HK-2 (cell line): ENCODE measurements at regions not wholly inside any gene's neighbourhood (a gene's known extent, or its start where the extent isn't known, plus 50 kb on each side); places are given as distances from the start of the nearest gene placed in this dataset.

Source experiments
- DNase-seq: peaks from one replicate; pipeline ENCODE4 v3.0.0-alpha.2; 2018; ENCODE audit not compliant: unreplicated experiment

GRCh38 chr14:65934070-65934435 is 521.5 kb downstream of the FUT8 start:
- no peak for DNase-seq

GRCh38 chr14:65936342-65936975 is 523.9 kb downstream of the FUT8 start:
- no peak for DNase-seq

DNA sequence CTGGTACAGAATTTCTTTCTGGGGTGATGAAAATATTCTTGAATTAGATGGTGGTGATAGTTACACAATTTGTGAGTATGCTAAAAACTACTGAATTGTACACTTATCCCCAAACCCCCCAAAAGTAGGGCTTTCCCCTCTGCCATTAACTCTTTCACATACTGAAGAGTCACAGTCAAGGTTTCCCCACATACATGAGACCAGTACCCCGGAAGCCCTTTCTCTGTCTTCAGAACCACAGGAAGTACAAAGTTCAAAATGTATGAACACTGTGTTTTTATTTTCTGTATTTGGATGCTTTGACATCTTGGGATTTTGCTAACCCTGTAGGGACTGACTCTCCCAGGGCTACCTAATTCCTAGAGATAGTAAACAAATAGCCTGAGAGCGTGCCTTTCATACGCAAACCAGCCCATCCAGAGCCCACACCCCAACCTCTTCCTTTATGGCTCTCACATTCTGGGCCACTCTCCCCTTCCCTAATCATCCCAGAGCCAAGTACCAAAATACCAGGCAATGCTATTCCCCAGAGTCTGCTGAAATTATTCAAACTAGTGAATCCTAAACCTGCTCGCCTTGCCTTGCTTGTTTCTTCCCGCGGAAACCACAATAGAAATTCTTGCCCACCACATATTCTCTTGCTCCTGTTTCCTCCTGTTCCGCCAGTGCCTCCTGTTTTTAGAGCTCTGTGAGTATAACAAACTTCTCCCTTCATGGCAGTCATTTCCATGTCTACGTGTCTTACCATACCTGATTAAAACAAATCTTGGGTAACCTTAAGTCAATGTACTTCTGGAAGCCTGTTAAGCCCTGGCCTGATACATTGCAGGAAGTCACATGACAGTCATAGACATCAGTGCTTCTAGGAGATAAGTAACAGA is 524.8 kb downstream of the FUT8 start:
- no peak for DNase-seq

- DNase-seq: no peak
These were observed 525.4 kb downstream of the FUT8 start for GRCh38 chr14:65937960-65938316.

DNA sequence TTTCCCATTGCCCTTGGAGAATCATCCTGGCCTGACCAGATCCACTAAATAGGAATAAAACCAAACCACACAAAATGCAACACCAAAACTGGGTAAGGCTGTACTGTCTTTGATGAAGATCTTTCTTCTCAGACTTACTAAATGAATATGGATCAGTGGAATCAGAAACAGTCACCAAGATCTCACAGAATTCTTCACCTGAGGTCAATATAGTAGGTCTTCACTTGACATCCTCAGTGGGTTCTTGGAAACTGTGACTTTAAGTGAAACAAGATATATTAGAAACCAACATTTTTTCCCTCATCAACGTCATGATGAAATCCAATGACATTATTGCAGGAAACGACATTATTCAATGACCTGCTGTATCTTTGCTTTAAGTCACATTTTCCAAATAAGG is 526.2 kb downstream of the FUT8 start:
- no peak for DNase-seq

DNA sequence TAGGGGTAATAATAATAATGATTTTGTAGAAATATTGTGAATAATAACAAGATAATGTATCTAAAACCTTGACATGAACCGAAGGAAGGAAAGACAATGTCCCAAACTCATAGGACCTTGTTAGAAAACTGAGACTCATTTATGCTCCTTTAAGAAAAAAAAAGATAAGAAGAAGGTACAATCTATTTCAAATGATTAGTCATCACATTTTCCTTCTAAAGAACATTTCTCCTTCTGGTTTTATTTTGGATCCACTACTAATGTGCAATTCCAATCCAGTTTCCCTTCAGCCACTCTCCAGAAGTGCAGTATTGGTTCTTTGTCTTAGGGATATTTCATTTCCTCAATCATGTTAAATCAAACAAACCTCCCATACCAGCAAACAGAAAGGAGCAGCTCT is 526.7 kb downstream of the FUT8 start:
- DNase-seq: no peak

DNA sequence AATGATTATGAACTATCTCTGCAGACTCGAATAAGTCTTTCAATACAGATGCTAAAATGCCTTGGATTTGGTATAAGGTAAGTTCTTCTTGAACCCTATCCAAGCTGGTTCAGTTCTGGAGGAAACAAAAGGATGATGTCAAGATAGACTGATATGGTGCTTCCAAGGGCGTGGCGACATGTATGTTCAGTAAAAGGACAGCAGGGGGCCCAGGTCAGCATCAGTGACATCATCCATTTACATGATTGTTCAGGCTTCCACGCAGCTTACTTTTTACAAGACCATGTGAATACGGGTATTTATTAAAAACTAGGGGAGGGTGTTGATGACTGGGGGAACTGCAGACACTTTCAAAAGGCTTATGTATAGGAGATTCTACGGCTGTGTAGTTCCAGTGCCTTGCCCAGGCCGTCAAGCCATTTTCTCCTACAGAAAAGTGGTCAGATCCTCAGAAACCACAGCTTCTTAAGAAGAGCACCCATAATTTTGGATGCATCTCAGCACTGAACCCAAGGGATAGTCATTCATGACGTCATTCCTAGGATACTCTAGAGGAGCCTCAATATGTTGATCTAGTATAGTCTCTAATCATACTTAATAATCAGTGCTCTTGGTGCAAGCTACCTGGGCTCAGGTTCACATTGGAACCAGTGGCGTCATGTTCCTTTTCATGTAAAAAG is 527.7 kb downstream of the FUT8 start:
- no peak for DNase-seq

DNA sequence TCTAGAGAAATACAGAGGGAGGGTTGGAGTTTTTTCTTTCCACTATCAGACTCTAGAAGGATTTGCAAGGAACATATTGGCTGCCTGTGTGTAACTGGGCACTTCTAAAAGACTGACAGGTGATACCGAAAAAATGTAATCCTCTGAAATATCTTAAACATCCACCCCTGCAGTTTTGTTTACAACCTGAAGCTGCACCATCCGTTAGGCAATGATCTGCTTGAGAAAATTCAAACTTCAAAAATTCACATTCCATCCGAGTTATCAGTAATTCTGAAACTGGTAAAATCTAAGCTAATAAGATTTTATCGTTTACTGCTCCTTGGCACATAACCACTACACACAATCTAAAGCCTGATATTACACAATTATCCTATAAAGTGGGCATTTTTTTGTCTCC is 528.6 kb downstream of the FUT8 start:
- no peak for DNase-seq

- no peak for DNase-seq
These were observed 530.6 kb downstream of the FUT8 start for GRCh38 chr14:65943150-65943549.

- DNase-seq: no peak
These were observed 531.4 kb downstream of the FUT8 start for GRCh38 chr14:65943916-65944410.

- DNase-seq: no peak
These were observed 532.8 kb downstream of the FUT8 start for GRCh38 chr14:65945327-65945726.

- DNase-seq: no peak
These were observed 534.0 kb downstream of the FUT8 start for GRCh38 chr14:65946494-65946893.

DNA sequence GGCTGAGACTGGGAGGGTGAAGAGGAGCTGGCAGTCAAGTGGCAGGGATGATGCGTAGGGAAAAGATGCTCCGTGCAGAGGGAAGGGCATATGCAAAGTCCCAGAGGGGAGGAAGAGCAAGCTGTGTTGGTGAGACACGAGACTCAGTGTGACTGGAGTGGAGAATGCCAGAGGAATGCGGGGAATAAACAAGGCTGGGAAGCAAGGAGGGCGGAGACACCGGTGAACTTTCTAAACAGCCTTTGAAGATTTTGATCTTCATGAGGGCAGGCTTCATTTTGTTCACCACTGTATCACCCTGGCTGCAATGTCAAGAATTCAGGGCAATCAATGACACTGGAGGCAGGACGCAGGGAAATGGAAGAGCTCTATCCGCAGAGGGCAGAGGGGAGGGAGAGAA is 535.8 kb downstream of the FUT8 start:
- DNase-seq: no peak

DNA sequence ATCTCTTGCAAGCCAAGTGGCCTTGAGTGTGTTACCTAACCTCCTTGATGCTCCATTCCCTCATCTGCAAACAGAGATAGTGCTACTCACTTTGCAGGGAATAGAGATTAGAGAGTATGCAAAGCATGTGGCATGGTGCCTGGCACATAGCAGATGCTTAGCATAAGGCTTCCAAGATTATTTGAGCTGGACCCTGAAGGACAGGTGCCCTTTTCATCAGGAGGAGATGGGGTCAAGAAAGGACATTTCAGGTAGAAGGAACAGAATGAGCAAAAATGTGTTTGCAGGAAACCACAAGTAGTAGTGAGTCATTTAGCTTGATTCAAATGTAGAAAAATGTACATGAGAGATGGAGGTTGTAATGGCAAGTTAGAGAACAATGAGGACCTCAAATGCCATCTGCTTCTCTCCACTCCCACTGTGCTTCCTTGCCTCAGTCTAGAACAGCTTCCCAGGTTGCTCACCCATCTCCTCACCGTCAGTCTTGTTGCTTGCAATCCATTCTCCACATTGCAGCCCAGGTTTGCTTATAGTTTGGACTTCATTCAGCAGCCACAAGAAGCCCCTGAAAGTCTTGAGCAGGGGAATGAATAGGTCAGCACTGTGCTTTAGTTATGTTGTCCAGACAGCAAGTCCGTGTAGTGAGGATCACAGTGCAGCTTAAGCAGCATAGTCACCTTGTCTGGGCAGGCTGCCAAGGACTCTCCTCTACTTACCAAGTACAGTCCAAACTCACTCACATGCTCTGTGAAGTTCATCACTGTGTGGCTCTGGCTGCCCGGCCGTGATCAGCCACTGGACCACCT is 536.3 kb upstream of the CCDC196 start:
- DNase-seq: peak; percentile 33

GRCh38 chr14:65954942-65955341 is 531.2 kb upstream of the CCDC196 start:
- no peak for DNase-seq

DNA sequence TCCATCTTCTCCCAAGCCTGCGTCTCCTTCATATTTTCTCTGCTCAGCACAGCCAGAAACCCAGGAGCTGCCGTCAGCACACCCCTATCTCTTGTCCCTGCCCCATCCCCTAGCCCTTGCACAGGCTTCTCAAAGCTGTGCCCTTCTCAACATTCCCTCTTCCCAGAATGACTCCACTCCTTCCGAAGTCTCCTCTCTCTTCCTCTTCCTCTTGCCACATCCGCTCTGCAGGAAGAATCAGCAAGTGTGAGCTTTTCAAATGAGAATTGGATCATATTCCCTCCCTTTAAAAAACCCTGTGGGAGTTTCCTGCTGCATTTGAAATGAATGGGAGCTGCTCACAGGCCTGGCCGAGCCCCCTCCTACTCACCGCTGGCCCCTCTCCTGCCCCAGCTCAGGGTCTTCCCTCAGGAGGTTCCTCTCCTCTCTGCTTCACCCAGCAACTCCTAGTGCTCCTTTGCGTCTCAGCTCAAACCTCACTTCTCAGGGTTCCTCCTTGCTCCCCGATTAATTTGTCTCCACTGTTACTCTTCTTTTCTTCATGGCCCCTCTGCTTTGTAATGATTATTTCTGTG is 528.5 kb upstream of the CCDC196 start:
- DNase-seq: no peak

GRCh38 chr14:65958664-65959562 is 527.3 kb upstream of the CCDC196 start:
- no peak for DNase-seq

- DNase-seq: no peak
These were observed 526.6 kb upstream of the CCDC196 start for GRCh38 chr14:65959563-65960024.

DNA sequence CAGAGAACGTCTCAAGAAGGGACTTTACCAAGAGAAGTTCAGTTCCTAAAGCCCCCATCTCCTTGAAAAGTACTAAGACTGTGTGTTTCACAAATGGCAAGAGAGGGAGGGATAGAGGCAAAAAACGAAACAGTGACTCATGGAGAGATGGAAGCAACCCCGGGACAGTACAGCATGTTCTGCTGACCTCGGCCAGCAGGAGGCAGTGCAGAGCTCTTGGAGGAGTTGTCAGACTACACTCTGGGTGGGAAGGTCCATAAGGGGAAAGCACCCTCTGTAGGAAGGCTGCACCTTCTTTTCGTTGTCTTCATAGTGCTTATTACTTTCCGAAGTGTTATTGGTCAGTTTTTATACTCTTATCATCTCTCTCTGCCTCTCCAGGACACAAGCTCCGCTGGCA is 525.2 kb upstream of the CCDC196 start:
- DNase-seq: no peak

GRCh38 chr14:65962952-65963351 is 523.2 kb upstream of the CCDC196 start:
- DNase-seq: no peak
